H1 (cell line): ENCODE measurements at regions not wholly inside any gene's neighbourhood (a gene's known extent, or its start where the extent isn't known, plus 50 kb on each side); places are given as distances from the start of the nearest gene placed in this dataset.

ENCODE experiments used
- CTCF ChIA-PET: fragments of 300-600 bp; sonication (Branson Sonifier 250); formaldehyde crosslinking; loops from one replicate; lab custom pipeline; 2021; ENCODE audit not compliant: partially characterized antibody; lab: Charles Lee
- POLR2A ChIA-PET: fragments of 300-600 bp; sonication (Branson Sonifier 250); formaldehyde crosslinking; loops from one replicate; lab custom pipeline; 2021; ENCODE audit warnings: inconsistent platforms; ENCODE audit not compliant: partially characterized antibody; lab: Charles Lee
- DNase-seq, 2 experiments: peaks; one replicate each; pipeline versions ENCODE4 v3.0.0 to v3.0.0-alpha.2; 2010 to 2022; ENCODE audit warnings: low spot score in 2 of 2, low read depth in 1 of 2, mixed read lengths in 1 of 2
- FAIRE-seq: peaks from 2 replicates; lab custom pipeline; 2011; peaks lifted over from hg19 to GRCh38; lab: Jason Lieb, UNC
- H2AFZ ChIP-seq: 2 replicates; pipeline ENCODE4 v1.8.1; 2012; ENCODE audit warnings: low read length, inconsistent platforms
- H2AK5ac ChIP-seq: 2 replicates; pipeline ENCODE4 v1.6.1; 2013; ENCODE audit warnings: low read depth, low read length
- H2BK120ac ChIP-seq: replicated peaks from 2 replicates; pipeline ENCODE3; 2013; ENCODE audit warnings: low read depth, low read length, inconsistent platforms
- H2BK12ac ChIP-seq: 2 replicates; pipeline ENCODE4 v1.6.1; 2013; ENCODE audit warnings: low read depth, low read length
- H2BK15ac ChIP-seq: 2 replicates; pipeline ENCODE4 v1.6.1; 2013; ENCODE audit warnings: low read length
- H2BK20ac ChIP-seq: 2 replicates; pipeline ENCODE4 v1.6.1; 2013; ENCODE audit warnings: low read length
- H2BK5ac ChIP-seq: 2 replicates; pipeline ENCODE4 v1.6.1; 2013; ENCODE audit warnings: low read depth, low read length
- H3K14ac ChIP-seq: 2 replicates; pipeline ENCODE4 v1.6.1; 2013; ENCODE audit warnings: inconsistent platforms; ENCODE audit not compliant: insufficient read length
- H3K18ac ChIP-seq: 2 replicates; pipeline ENCODE4 v1.6.1; 2013; ENCODE audit warnings: low read length; ENCODE audit errors: extremely low read depth
- H3K23ac ChIP-seq: 2 replicates; pipeline ENCODE4 v1.6.1; 2013; ENCODE audit warnings: inconsistent platforms; ENCODE audit not compliant: insufficient read length
- H3K23me2 ChIP-seq: 2 replicates; pipeline ENCODE4 v1.6.1; 2013; ENCODE audit warnings: low read depth, low read length
- H3K27ac ChIP-seq: 2 replicates; pipeline ENCODE4 v1.6.1; 2011; ENCODE audit warnings: low read depth, low read length, inconsistent platforms
- H3K27me3 ChIP-seq, 4 experiments: replicated peaks in 1 of 4; 1 replicate in 1 of 4; 2 replicates in 3 of 4; pipeline versions ENCODE4 v1.6.1 to v1.8.1; 2011 to 2013; ENCODE audit warnings: low read length in 3 of 4, mild to moderate bottlenecking in 3 of 4, inconsistent platforms in 2 of 4, mixed read lengths in 2 of 4, moderate library complexity in 1 of 4; ENCODE audit not compliant: control insufficient read depth in 3 of 4, insufficient read depth in 3 of 4; ENCODE audit errors: extremely low read depth in 1 of 4
- H3K36me3 ChIP-seq, 4 experiments: 2 replicates each; pipeline versions ENCODE4 v1.6.1 to v1.8.1; 2011 to 2013; ENCODE audit warnings: mild to moderate bottlenecking in 4 of 4, low read length in 3 of 4, moderate library complexity in 2 of 4, control low read depth in 1 of 4, inconsistent platforms in 1 of 4; ENCODE audit not compliant: insufficient read depth in 4 of 4, control insufficient read depth in 2 of 4
- H3K4ac ChIP-seq: replicated peaks from 2 replicates; pipeline ENCODE3; 2013; ENCODE audit warnings: low read length, low read depth, mixed read lengths, inconsistent platforms; ENCODE audit not compliant: insufficient read length
- H3K4me1 ChIP-seq, 4 experiments: replicated peaks in 1 of 4; 1 replicate in 1 of 4; 2 replicates in 3 of 4; pipeline versions ENCODE4 v1.6.1 to v1.8.1; 2011 to 2013; ENCODE audit warnings: low read length in 3 of 4, inconsistent platforms in 2 of 4, mixed read lengths in 1 of 4; ENCODE audit not compliant: insufficient read depth in 4 of 4, control insufficient read depth in 3 of 4
- H3K4me2 ChIP-seq, 2 experiments: 2 replicates each; pipeline versions ENCODE4 v1.6.1 to v1.8.1; 2011 to 2013; ENCODE audit warnings: low read depth in 2 of 2, low read length in 2 of 2, control low read depth in 1 of 2, inconsistent platforms in 1 of 2, mild to moderate bottlenecking in 1 of 2; ENCODE audit not compliant: insufficient read depth in 1 of 2
- H3K4me3 ChIP-seq, 4 experiments: fragments of 200-600, 300-600 bp in 1 of 4; sonication (generic), shearing (Covaris generic), sonication (Bioruptor Twin) in 1 of 4; 2 replicates each; pipeline versions ENCODE4 v1.5.1 to v1.8.1; 2011 to 2016; ENCODE audit warnings: low read length in 4 of 4, low read depth in 3 of 4, control low read depth in 2 of 4, inconsistent platforms in 2 of 4, mild to moderate bottlenecking in 2 of 4, mixed read lengths in 1 of 4, moderate library complexity in 1 of 4; ENCODE audit not compliant: insufficient read depth in 2 of 4; ENCODE audit errors: extremely low read depth in 1 of 4
- H3K56ac ChIP-seq: replicated peaks from 2 replicates; pipeline ENCODE3; 2013; ENCODE audit warnings: low read depth, mild to moderate bottlenecking, mixed read lengths, low read length, inconsistent platforms; ENCODE audit not compliant: insufficient read length
- H3K79me1 ChIP-seq: 2 replicates; pipeline ENCODE4 v1.6.1; 2013; ENCODE audit warnings: low read depth, low read length, control low read depth
- H3K79me2 ChIP-seq, 2 experiments: 2 replicates each; pipeline versions ENCODE4 v1.6.1 to v1.8.1; 2012 to 2013; ENCODE audit warnings: low read length in 2 of 2, mild to moderate bottlenecking in 2 of 2, inconsistent platforms in 1 of 2; ENCODE audit not compliant: insufficient read depth in 2 of 2, control insufficient read depth in 1 of 2
- H3K9ac ChIP-seq, 4 experiments: replicated peaks in 1 of 4; 1 replicate in 1 of 4; 2 replicates in 3 of 4; pipeline versions ENCODE4 v1.6.1 to v1.8.1; 2011 to 2013; ENCODE audit warnings: low read depth in 3 of 4, low read length in 3 of 4, control low read depth in 2 of 4, mild to moderate bottlenecking in 2 of 4, moderate library complexity in 2 of 4, inconsistent platforms in 1 of 4; ENCODE audit errors: extremely low read depth in 1 of 4
- H3K9me3 ChIP-seq, 2 experiments: 2 replicates each; pipeline versions ENCODE4 v1.6.1 to v1.8.1; 2012 to 2013; ENCODE audit warnings: mild to moderate bottlenecking in 2 of 2, moderate library complexity in 2 of 2, control low read depth in 1 of 2, inconsistent platforms in 1 of 2, low read depth in 1 of 2, low read length in 1 of 2, mixed read lengths in 1 of 2; ENCODE audit not compliant: insufficient read depth in 2 of 2
- H4K20me1 ChIP-seq, 2 experiments: replicated peaks in 1 of 2; 2 replicates each; pipeline versions ENCODE3 to v1.8.1; 2011 to 2013; ENCODE audit warnings: inconsistent platforms in 2 of 2, low read length in 2 of 2, mild to moderate bottlenecking in 1 of 2; ENCODE audit not compliant: insufficient read depth in 2 of 2, control insufficient read depth in 1 of 2
- H4K5ac ChIP-seq: 2 replicates; pipeline ENCODE4 v1.6.1; 2013; ENCODE audit warnings: low read length, low read depth, mixed read lengths, inconsistent platforms; ENCODE audit not compliant: insufficient read length
- H4K8ac ChIP-seq: 2 replicates; pipeline ENCODE4 v1.8.0; 2013; ENCODE audit warnings: mild to moderate bottlenecking, moderate library complexity, low read length, inconsistent platforms; ENCODE audit not compliant: insufficient read depth; ENCODE audit errors: extremely low read depth
- H4K91ac ChIP-seq: replicated peaks from 2 replicates; pipeline ENCODE3; 2013; ENCODE audit warnings: low read length, mixed read lengths, inconsistent platforms; ENCODE audit not compliant: insufficient read length
- ASH2L ChIP-seq: fragments of 200-600, 300-600 bp; sonication (generic); IDR thresholded peaks from one replicate; pipeline ENCODE4 v1.7.1; 2017; ENCODE audit warnings: low read length
- BACH1 ChIP-seq: IDR thresholded peaks from 2 replicates; pipeline ENCODE4 v1.6.1; 2012; ENCODE audit warnings: low read length, improper control_type of control experiment
- NANOG ChIP-seq: IDR thresholded peaks from 2 replicates; pipeline ENCODE4 v1.6.1; 2011; ENCODE audit warnings: low read length, low read depth, mild to moderate bottlenecking, inconsistent platforms; ENCODE audit not compliant: insufficient read depth, poor library complexity, severe bottlenecking
- POLR2A ChIP-seq, 2 experiments: IDR thresholded peaks; 1 replicate in 1 of 2; 2 replicates in 1 of 2; pipeline ENCODE4 v1.6.1; 2011; ENCODE audit warnings: low read depth in 2 of 2, low read length in 2 of 2, mild to moderate bottlenecking in 2 of 2; ENCODE audit errors: control extremely low read depth in 1 of 2
- POU5F1 ChIP-seq: IDR thresholded peaks from 2 replicates; pipeline ENCODE4 v1.6.1; 2011; ENCODE audit warnings: low read depth, mild to moderate bottlenecking, low read length, moderate library complexity
- RBBP5 ChIP-seq: IDR thresholded peaks from 2 replicates; pipeline ENCODE4 v1.7.1; 2012; ENCODE audit warnings: low read depth, mild to moderate bottlenecking, inconsistent platforms, low read length, moderate library complexity, borderline replicate concordance
- RNF2 ChIP-seq: fragments of 200-900, 300-1000 bp; sonication (generic); IDR thresholded peaks from 2 replicates; pipeline ENCODE4 v1.7.1; 2016; ENCODE audit warnings: borderline replicate concordance, low read depth, mild to moderate bottlenecking, antibody characterized with exemption, low read length; ENCODE audit not compliant: poor library complexity, severe bottlenecking; ENCODE audit errors: missing control alignments
- WGBS, 2 experiments: shearing (Covaris generic) in 1 of 2; methylation state at CpG; one replicate each; pipeline versions ENCODE4 v1.1.6 to v1.1.7; 2013 to 2015; ENCODE audit warnings: low lambda C conversion rate in 2 of 2, mixed read lengths in 2 of 2, inconsistent platforms in 1 of 2, low coverage in 1 of 2, missing lambda C conversion rate in 1 of 2; ENCODE audit not compliant: insufficient replicate concordance in 2 of 2, insufficient coverage in 1 of 2, insufficient read length in 1 of 2; ENCODE audit errors: extremely low coverage in 1 of 2, missing lambda C conversion rate in 1 of 2; 5-methylcytosine and 5-hydroxymethylcytosine counted together

DNA sequence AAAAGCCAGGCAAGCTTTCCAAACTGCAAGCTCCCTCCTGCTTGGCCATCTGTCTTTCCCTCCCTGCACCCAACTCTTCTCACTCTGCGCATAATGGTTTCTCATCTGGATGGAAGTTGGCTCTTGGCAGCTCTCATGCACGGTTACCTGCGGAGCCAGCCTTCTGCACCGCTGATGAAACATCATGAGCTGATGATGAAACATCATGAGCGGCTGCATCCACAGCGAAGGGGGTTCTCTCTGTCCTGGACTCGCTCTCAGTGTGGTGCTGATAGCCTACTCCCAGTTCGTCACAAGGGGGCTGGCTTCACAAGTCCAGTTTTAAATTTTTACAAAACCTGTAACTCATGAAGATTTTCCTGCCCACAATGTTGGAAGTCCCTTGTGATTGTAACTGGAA is 457.5 kb downstream of the ACTR3B start:
- Histone ChIP-seq H4K8ac (no peak overlapping the region), H3K9ac (no peak overlapping the region), H2BK5ac (no peak overlapping the region), H3K79me2 (no peaks in the 10 kb centered on the region), H2AFZ (no peak overlapping the region), H3K4me1 (no peaks in the 10 kb centered on the region; a peak in 1 of 7 replicates), H3K9me3 (peaks cover 13 to 19% of the 10 kb centered on the region in 2 experiments; a peak in 3 of 4 replicates)
- WGBS, 2 experiments: 98% methylated on average over 8 of the region's 8 CpGs; no CpG with 5 or more reads in 1 of the 2 experiments
- TF ChIP-seq RNF2: no peak
- no peak for TF ChIP-seq BACH1
- TF ChIP-seq POU5F1: no peak
- TF ChIP-seq NANOG: no peak
- no peak for TF ChIP-seq RBBP5
- TF ChIP-seq ASH2L: no peak
- no peak for TF ChIP-seq POLR2A (IDR thresholded peaks at IDR 0.05; ENCODE audit: control extremely low read depth in 1 of 2, low read depth in 2 of 2, low read length in 2 of 2)
- TF ChIP-seq, all 59 proteins: peak for 0
- ChIA-PET POLR2A (no interaction called here), CTCF (interaction anchor here (1.8 kb wide), 1 partner anchor 12 kb away, joined by 5 read pairs; no protein-coding TSS in a partner anchor)
- Histone ChIP-seq H3K56ac (no peak overlapping the region), H3K23me2 (no peaks in the 10 kb centered on the region), H2BK15ac (no peak overlapping the region), H2AK5ac (no peak overlapping the region), H3K79me1 (no peaks in the 10 kb centered on the region), H2BK20ac (no peak overlapping the region), H3K4me2 (no peak overlapping the region), H3K23ac (no peak overlapping the region), H3K27me3 (no peaks in the 10 kb centered on the region), H2BK12ac (no peak overlapping the region), H3K4me3 (no peak overlapping the region), H4K5ac (no peak overlapping the region), H3K18ac (no peak overlapping the region), H3K14ac (no peak overlapping the region), H4K20me1 (no peaks in the 10 kb centered on the region), H3K27ac (no peak overlapping the region), H3K4ac (no peak overlapping the region), H3K36me3 (no peaks in the 10 kb centered on the region), H2BK120ac (no peak overlapping the region), H4K91ac (no peak overlapping the region)
- no peak for FAIRE-seq
- DNase-seq: no peak
